ENCODE measurements at regions not wholly inside any gene's neighbourhood (a gene's known extent, or its start where the extent isn't known, plus 50 kb on each side); places are given as distances from the start of the nearest gene placed in this dataset.
A peak's percentile ranks its signal among the peaks of the same experiment; 100 is the strongest.

DNA sequence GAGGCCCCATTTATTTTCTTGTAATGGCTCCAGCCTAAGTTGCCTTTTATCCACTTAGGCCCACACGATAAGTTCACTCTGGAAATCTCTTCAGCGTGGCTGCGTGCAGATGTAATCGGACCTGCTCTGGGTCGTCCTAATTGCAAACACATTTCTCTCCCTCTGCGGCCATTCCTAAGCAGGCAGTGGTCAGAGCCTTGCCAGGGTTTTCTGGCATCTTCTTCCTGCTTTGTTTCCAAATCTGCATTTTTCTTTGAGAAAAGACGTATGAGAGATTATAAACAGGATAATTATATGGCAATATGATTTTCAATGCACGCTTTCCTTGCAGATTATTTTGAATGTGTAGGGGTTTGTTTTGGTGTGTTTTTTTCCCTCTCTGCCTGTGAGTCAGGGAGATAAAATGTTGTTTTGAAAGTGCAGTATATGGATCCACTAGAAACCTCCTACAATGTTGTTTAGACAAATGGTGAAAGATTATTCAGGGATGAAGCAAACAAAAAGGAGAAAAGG, 239.4 kb upstream of the TANK start:
- TF ChIP-seq RXRA (IDR thresholded peaks at IDR 0.05; ENCODE audit: borderline replicate concordance, low read depth) (peak; percentile 79), EP300 (IDR thresholded peaks at IDR 0.05; ENCODE audit: borderline replicate concordance in 1 of 2, low read depth in 1 of 2, low read length in 1 of 2) (peak; percentile 80 to 96; a peak in 3 of 4 replicates), RFX5 (IDR thresholded peaks at IDR 0.05; ENCODE audit: low read length) (no peak)
- TF ChIP-seq, protein P1, sequence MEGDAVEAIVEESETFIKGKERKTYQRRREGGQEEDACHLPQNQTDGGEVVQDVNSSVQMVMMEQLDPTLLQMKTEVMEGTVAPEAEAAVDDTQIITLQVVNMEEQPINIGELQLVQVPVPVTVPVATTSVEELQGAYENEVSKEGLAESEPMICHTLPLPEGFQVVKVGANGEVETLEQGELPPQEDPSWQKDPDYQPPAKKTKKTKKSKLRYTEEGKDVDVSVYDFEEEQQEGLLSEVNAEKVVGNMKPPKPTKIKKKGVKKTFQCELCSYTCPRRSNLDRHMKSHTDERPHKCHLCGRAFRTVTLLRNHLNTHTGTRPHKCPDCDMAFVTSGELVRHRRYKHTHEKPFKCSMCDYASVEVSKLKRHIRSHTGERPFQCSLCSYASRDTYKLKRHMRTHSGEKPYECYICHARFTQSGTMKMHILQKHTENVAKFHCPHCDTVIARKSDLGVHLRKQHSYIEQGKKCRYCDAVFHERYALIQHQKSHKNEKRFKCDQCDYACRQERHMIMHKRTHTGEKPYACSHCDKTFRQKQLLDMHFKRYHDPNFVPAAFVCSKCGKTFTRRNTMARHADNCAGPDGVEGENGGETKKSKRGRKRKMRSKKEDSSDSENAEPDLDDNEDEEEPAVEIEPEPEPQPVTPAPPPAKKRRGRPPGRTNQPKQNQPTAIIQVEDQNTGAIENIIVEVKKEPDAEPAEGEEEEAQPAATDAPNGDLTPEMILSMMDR (IDR thresholded peaks at IDR 0.05): no peak
- TF ChIP-seq, protein P2, sequence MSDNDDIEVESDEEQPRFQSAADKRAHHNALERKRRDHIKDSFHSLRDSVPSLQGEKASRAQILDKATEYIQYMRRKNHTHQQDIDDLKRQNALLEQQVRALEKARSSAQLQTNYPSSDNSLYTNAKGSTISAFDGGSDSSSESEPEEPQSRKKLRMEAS (IDR thresholded peaks at IDR 0.05; ENCODE audit: low read depth): peak; percentile 86
- TF ChIP-seq, protein P3, sequence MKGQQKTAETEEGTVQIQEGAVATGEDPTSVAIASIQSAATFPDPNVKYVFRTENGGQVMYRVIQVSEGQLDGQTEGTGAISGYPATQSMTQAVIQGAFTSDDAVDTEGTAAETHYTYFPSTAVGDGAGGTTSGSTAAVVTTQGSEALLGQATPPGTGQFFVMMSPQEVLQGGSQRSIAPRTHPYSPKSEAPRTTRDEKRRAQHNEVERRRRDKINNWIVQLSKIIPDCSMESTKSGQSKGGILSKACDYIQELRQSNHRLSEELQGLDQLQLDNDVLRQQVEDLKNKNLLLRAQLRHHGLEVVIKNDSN (IDR thresholded peaks at IDR 0.05; ENCODE audit: borderline replicate concordance, low read depth): no peak

Data from SK-N-SH (cell line).